Upper lobe of left lung (tissue), 6 donors: ENCODE measurements at regions not wholly inside any gene's neighbourhood (a gene's known extent, or its start where the extent isn't known, plus 50 kb on each side); places are given as distances from the start of the nearest gene placed in this dataset.

Source experiments
- ATAC-seq, 2 donors: fragments of 200-7000 bp; cut with Tn5 transposase; one replicate each; pipeline ENCODE4 v1.9.1; 2022; ENCODE audit warnings: mild to moderate bottlenecking in 2 of 2, moderate library complexity in 2 of 2; ENCODE audit not compliant: low FRiP score in 2 of 2
- DNase-seq, 2 donors: peaks; one replicate each; pipeline ENCODE4 v3.0.0-alpha.2; 2019 to 2020
- H3K27ac ChIP-seq, 4 donors: fragments of 200-600 bp; sonication (generic); one replicate each; pipeline ENCODE4 v1.5.1; 2016 to 2019
- H3K27me3 ChIP-seq, 4 donors: fragments of 200-600 bp; sonication (generic); one replicate each; pipeline ENCODE4 v1.5.1; 2017 to 2019
- H3K36me3 ChIP-seq, 4 donors: fragments of 200-600 bp; sonication (generic); one replicate each; pipeline ENCODE4 v1.5.1; 2016 to 2019
- H3K4me1 ChIP-seq, 4 donors: fragments of 200-600 bp; sonication (generic); one replicate each; pipeline ENCODE4 v1.5.1; 2018 to 2019
- H3K4me3 ChIP-seq, 4 donors: fragments of 200-600 bp; sonication (generic); one replicate each; pipeline ENCODE4 v1.5.1; 2017 to 2019; ENCODE audit warnings: mild to moderate bottlenecking in 2 of 4, moderate library complexity in 1 of 4
- H3K9me3 ChIP-seq, 4 donors: fragments of 200-600 bp; sonication (generic); one replicate each; pipeline ENCODE4 v1.5.1; 2018 to 2019
- EP300 ChIP-seq, 4 donors: sonication (generic); formaldehyde crosslinking; IDR thresholded peaks; one replicate each; pipeline ENCODE4 v1.5.1; 2017; ENCODE audit warnings: antibody characterized with exemption in 4 of 4, control low read depth in 2 of 4
- POLR2A ChIP-seq, 4 donors: fragments of 450-650 bp; IDR thresholded peaks; one replicate each; pipeline ENCODE4 v1.5.1; 2016 to 2017; ENCODE audit warnings: antibody characterized with exemption in 4 of 4, mild to moderate bottlenecking in 2 of 4
- POLR2AphosphoS5 ChIP-seq, 2 donors: sonication (generic); formaldehyde crosslinking; IDR thresholded peaks; one replicate each; pipeline ENCODE4 v1.5.1; 2017; ENCODE audit warnings: antibody characterized with exemption in 2 of 2
- WGBS, 2 donors: methylation state at CpG; one replicate each; pipeline ENCODE4 v1.1.5; 2017 to 2018; 5-methylcytosine and 5-hydroxymethylcytosine counted together
- TF ChIP-seq, protein P1 (sequence below), 6 experiments: fragments of 450-650 bp in 4 of 6; fragments of 200-600 bp in 2 of 6; sonication (generic) in 2 of 6; IDR thresholded peaks; one replicate each; pipeline ENCODE4 v1.5.1; 2016 to 2019; ENCODE audit warnings: antibody characterized with exemption in 6 of 6
- donor health status: DM: no; HTN: no; CAD: no; lungs with moderate emphysema.
- donor health status: DM: no; HTN: yes; CAD: no; lungs with severe emphysema.

DNA sequence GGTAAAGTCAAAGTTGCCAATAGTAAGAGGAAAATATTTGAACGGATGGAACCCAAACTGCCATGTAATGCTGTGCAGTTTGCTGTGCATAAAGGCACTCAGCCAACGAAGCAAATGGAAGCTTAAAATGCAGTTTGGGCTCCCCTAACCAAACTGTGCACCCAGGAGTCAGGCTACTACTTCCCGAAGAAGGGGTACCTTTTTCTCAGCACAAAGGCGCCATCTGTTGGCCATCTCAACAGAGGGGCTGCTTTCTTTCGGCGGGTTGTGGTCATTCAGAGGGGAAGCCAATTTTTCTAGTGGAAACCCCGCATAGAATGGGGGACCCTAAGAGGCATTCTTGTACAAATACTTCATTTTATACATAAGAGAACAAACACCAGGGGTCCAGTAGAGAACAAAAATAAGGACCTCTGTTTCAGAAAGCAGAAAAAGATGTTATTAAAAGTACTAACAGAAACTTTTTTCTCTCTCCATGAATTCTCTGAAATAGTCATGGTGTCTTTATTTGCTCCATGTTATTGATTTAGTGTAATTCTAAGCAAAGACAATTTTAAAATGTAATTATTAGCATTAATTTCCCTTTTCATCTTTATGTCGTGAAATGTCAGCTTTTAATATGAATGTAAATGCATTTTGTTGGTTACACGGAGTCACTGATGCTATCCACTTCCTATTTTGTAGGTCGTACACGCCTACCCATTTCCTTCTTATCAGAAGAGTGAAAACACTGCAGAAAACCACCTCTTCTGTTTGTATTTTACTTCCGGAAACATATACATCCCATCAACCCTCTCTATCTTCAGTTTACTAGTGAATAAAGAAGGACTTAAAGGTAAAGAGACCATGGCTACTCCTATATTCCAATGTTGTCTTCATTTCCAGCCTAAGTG lies 453.3 kb downstream of the KCNJ2 start:
- H3K9me3 ChIP-seq, result no peaks in the 10 kb centered on the region
- no peak for ATAC-seq

DNA sequence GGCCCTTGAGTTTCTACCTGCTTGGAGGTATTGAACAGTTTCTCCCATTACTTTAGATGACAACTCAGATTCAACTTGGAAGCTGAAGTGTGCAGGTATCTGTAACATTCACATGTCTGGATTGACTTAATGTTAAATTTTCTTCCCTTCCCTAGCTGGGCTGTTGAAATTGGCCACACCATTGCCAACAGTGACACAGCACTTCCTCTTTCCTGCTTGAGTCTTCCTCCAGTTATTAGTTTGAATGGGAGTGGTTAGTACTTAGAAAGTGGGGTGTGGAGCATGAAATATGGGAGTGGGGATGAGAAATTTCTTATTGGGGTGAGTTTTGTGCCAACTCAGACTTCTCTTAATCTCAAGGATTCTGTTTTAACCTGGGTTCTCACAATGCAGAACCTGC lies 454.9 kb downstream of the KCNJ2 start:
- Histone ChIP-seq H3K27ac (no peak overlapping the region), H3K27me3 (no peaks in the 10 kb centered on the region), H3K4me3 (no peak overlapping the region), H3K4me1 (peaks cover 0 to 5% (median 2%) of the 10 kb centered on the region in 4 donors), H3K9me3 (no peaks in the 10 kb centered on the region), H3K36me3 (no peaks in the 10 kb centered on the region)
- ATAC-seq (no peak), DNase-seq (peak in 1 of 2 donors; percentile 29)
- TF ChIP-seq EP300 (IDR thresholded peaks at IDR 0.05) (no peak), POLR2AphosphoS5 (IDR thresholded peaks at IDR 0.05) (no peak)

More for the DNA sequence above, 453.3 kb downstream of the KCNJ2 start:
- 43 to 56% methylated on average over 12 of the region's 12 CpGs for WGBS, 2 donors
- no peaks in the 10 kb centered on the region for H3K36me3 ChIP-seq
- no peak overlapping the region for H3K27ac ChIP-seq
- H3K4me3 ChIP-seq, result no peak overlapping the region
- H3K27me3 ChIP-seq, result no peaks in the 10 kb centered on the region
- no peak for TF ChIP-seq EP300 (IDR thresholded peaks at IDR 0.05)
- TF ChIP-seq, protein P1, sequence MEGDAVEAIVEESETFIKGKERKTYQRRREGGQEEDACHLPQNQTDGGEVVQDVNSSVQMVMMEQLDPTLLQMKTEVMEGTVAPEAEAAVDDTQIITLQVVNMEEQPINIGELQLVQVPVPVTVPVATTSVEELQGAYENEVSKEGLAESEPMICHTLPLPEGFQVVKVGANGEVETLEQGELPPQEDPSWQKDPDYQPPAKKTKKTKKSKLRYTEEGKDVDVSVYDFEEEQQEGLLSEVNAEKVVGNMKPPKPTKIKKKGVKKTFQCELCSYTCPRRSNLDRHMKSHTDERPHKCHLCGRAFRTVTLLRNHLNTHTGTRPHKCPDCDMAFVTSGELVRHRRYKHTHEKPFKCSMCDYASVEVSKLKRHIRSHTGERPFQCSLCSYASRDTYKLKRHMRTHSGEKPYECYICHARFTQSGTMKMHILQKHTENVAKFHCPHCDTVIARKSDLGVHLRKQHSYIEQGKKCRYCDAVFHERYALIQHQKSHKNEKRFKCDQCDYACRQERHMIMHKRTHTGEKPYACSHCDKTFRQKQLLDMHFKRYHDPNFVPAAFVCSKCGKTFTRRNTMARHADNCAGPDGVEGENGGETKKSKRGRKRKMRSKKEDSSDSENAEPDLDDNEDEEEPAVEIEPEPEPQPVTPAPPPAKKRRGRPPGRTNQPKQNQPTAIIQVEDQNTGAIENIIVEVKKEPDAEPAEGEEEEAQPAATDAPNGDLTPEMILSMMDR (IDR thresholded peaks at IDR 0.05), result peak in 4 of 6 experiments; percentile 20 to 47 (median 37)
- DNase-seq, result peak in 1 of 2 donors; percentile 50
- peaks cover 0 to 5% (median 2%) of the 10 kb centered on the region in 4 donors for H3K4me1 ChIP-seq

DNA sequence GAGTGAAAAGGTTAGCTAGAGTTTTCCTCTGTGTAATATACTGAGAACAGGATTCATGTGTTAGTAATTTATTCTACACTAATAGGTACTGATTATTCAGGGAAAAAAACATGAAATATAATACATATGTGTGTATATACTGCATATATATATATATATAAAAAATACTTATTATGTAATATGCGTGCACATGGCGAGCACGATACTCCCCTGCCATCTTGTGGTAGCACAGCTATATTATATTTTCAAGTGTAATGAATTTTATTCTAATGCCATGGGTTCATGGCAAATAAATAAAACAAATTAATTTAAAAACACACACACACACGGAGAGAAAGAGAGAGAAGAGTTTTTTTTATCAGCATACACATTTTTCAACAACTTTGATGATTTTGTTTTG lies 460.6 kb downstream of the KCNJ2 start:
- no peak overlapping the region for H3K27ac ChIP-seq
- WGBS, 2 donors, result 39 to 40% methylated on average over 4 of the region's 4 CpGs
- H3K9me3 ChIP-seq, result no peaks in the 10 kb centered on the region
- DNase-seq (no peak), ATAC-seq (no peak)
- no peaks in the 10 kb centered on the region for H3K36me3 ChIP-seq
- no peak overlapping the region for H3K4me3 ChIP-seq
- no peaks in the 10 kb centered on the region for H3K4me1 ChIP-seq
- no peaks in the 10 kb centered on the region for H3K27me3 ChIP-seq
- no peak for TF ChIP-seq EP300 (IDR thresholded peaks at IDR 0.05)
- no peak for TF ChIP-seq POLR2A (IDR thresholded peaks at IDR 0.05)
- TF ChIP-seq, protein P1 (IDR thresholded peaks at IDR 0.05), result peak in 2 of 6 experiments; percentile 6 to 16

DNA sequence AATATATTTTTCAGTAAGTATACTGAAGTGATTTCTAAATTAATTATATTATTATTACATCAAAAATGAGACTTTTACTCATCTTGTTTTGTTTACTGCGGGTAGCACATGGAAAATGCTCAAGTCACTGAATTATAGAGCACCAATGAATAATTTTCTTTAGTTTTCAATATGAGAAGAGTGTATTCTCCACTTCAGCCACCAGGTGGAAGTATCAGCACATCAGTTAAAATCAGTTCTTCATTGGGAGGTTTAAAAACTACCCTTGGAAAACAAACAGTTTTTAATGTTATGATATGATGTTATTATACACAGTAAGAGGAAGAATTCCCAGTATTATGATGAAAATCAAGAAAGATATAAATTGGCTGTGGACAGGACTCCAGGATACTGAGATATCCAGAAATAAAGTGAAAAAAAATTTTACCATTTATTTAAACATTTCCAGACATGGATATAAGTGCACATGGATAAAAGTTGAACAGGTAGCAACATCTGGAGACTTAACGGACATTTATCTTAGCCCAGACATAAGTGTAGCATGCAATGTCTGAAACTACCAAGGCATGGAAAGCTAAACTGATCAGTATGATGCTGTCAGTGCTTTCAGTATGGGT lies 467.3 kb downstream of the KCNJ2 start:
- H3K4me1 ChIP-seq, result no peaks in the 10 kb centered on the region
- TF ChIP-seq, protein P1 (IDR thresholded peaks at IDR 0.05), result peak in 5 of 6 experiments; percentile 40 to 76 (median 68)
- TF ChIP-seq EP300 (IDR thresholded peaks at IDR 0.05) (no peak), POLR2AphosphoS5 (IDR thresholded peaks at IDR 0.05) (no peak)
- H3K27me3 ChIP-seq, result no peaks in the 10 kb centered on the region
- no peak overlapping the region for H3K27ac ChIP-seq
- H3K36me3 ChIP-seq, result no peaks in the 10 kb centered on the region
- 21 to 41% methylated on average over 2 of the region's 2 CpGs for WGBS, 2 donors
- H3K9me3 ChIP-seq, result no peaks in the 10 kb centered on the region
- no peak overlapping the region for H3K4me3 ChIP-seq
- ATAC-seq, result peak in 1 of 2 donors; percentile 56
- no peak for DNase-seq

DNA sequence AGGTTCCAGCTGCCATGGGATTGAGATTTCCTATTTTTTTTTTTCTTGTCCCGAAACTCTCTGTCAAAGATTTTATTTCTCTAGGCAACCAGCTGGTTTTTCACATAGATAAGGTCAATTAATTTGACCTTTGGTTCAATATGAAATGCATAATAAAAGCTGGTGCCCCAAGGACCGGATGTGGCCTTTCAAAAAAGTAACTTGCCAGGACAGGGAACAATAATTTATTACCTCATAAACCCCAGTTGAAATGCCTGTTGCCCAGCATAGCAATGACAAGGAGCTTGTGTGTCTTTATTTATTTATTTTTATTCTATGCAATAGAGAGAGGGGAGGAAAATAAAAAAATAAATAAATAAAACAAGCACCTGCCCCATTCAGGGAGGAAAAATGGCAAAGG lies 472.7 kb downstream of the KCNJ2 start:
- TF ChIP-seq POLR2AphosphoS5 (IDR thresholded peaks at IDR 0.05) (no peak), POLR2A (IDR thresholded peaks at IDR 0.05) (no peak), EP300 (IDR thresholded peaks at IDR 0.05) (no peak)
- TF ChIP-seq, protein P1 (IDR thresholded peaks at IDR 0.05), result no peak
- no peaks in the 10 kb centered on the region for H3K36me3 ChIP-seq
- ATAC-seq, result no peak

More for the DNA sequence above, 472.7 kb downstream of the KCNJ2 start:
- H3K4me3 ChIP-seq, result no peak overlapping the region
- H3K27ac ChIP-seq, result no peak overlapping the region
- WGBS, 2 donors, result 78 to 82% methylated on average over 2 of the region's 2 CpGs
- DNase-seq, result no peak
- peaks cover 0 to 4% (median 0%) of the 10 kb centered on the region in 4 donors for H3K9me3 ChIP-seq
- H3K4me1 ChIP-seq, result no peaks in the 10 kb centered on the region
- no peaks in the 10 kb centered on the region for H3K27me3 ChIP-seq
